ENCODE measurements at regions not wholly inside any gene's neighbourhood (a gene's known extent, or its start where the extent isn't known, plus 50 kb on each side); places are given as distances from the start of the nearest gene placed in this dataset.

- H3K27me3 ChIP-seq = no peaks in the 10 kb centered on the region
- H3K9me3 ChIP-seq = no peaks in the 10 kb centered on the region
- no peak for TF ChIP-seq CTCF (IDR thresholded peaks at IDR 0.05)
- no peak overlapping the region for H3K27ac ChIP-seq
- no peak overlapping the region for H3K4me3 ChIP-seq
- DNase-seq (ENCODE audit: low spot score) = no peak
- H3K36me3 ChIP-seq = no peaks in the 10 kb centered on the region
- H3K4me1 ChIP-seq = no peaks in the 10 kb centered on the region
Observed at GRCh38 chr13:88235441-88235840, 564.3 kb downstream of the SLITRK5 start.

GRCh38 chr13:88246239-88246638, 575.1 kb downstream of the SLITRK5 start:
- Histone ChIP-seq H3K27ac (no peak overlapping the region), H3K4me3 (no peak overlapping the region), H3K9me3 (no peaks in the 10 kb centered on the region), H3K4me1 (no peaks in the 10 kb centered on the region), H3K36me3 (no peaks in the 10 kb centered on the region), H3K27me3 (no peaks in the 10 kb centered on the region)
- TF ChIP-seq CTCF (IDR thresholded peaks at IDR 0.05) = no peak
- DNase-seq (ENCODE audit: low spot score) = no peak

GRCh38 chr13:88248393-88248792, 577.2 kb downstream of the SLITRK5 start:
- no peak for TF ChIP-seq CTCF (IDR thresholded peaks at IDR 0.05)
- Histone ChIP-seq H3K4me1 (no peaks in the 10 kb centered on the region), H3K4me3 (no peak overlapping the region), H3K27ac (no peak overlapping the region), H3K36me3 (no peaks in the 10 kb centered on the region), H3K27me3 (no peaks in the 10 kb centered on the region), H3K9me3 (no peaks in the 10 kb centered on the region)
- DNase-seq (ENCODE audit: low spot score) = no peak

- Histone ChIP-seq H3K4me1 (no peaks in the 10 kb centered on the region), H3K36me3 (no peaks in the 10 kb centered on the region), H3K9me3 (no peaks in the 10 kb centered on the region), H3K4me3 (no peak overlapping the region), H3K27me3 (no peaks in the 10 kb centered on the region), H3K27ac (no peak overlapping the region)
- TF ChIP-seq CTCF (IDR thresholded peaks at IDR 0.05) = no peak
- DNase-seq (ENCODE audit: low spot score) = no peak
Observed at GRCh38 chr13:88257706-88258105, 586.5 kb downstream of the SLITRK5 start.

GRCh38 chr13:88263808-88264207, 592.6 kb downstream of the SLITRK5 start:
- no peak for DNase-seq (ENCODE audit: low spot score)
- Histone ChIP-seq H3K36me3 (no peaks in the 10 kb centered on the region), H3K4me3 (no peak overlapping the region), H3K27ac (no peak overlapping the region), H3K4me1 (no peaks in the 10 kb centered on the region), H3K27me3 (no peaks in the 10 kb centered on the region), H3K9me3 (no peaks in the 10 kb centered on the region)
- no peak for TF ChIP-seq CTCF (IDR thresholded peaks at IDR 0.05)

GRCh38 chr13:88281841-88282240, 610.7 kb downstream of the SLITRK5 start:
- H3K4me1 ChIP-seq = no peaks in the 10 kb centered on the region
- no peaks in the 10 kb centered on the region for H3K27me3 ChIP-seq
- TF ChIP-seq CTCF (IDR thresholded peaks at IDR 0.05) = no peak
- H3K27ac ChIP-seq = no peak overlapping the region
- no peaks in the 10 kb centered on the region for H3K9me3 ChIP-seq
- no peak for DNase-seq (ENCODE audit: low spot score)
- no peaks in the 10 kb centered on the region for H3K36me3 ChIP-seq
- no peak overlapping the region for H3K4me3 ChIP-seq

All from right atrium auricular region (tissue), 2 donors.